Esophagus squamous epithelium (tissue), 5 donors: ENCODE measurements at regions not wholly inside any gene's neighbourhood (a gene's known extent, or its start where the extent isn't known, plus 50 kb on each side); places are given as distances from the start of the nearest gene placed in this dataset.

Source experiments
- DNase-seq: peaks from one replicate; lab custom pipeline; 2025; lab: John Stamatoyannopoulos, UW
- H3K27ac ChIP-seq, 4 donors: fragments of 200-600 bp; sonication (generic); one replicate each; pipeline ENCODE4 v1.5.1; 2016 to 2019; ENCODE audit warnings: mild to moderate bottlenecking in 1 of 4
- H3K27me3 ChIP-seq, 4 donors: fragments of 200-600 bp; sonication (generic); 1 replicate in 3 of 4; 2 replicates in 1 of 4; pipeline versions ENCODE4 v1.5.1 to v1.6.0; 2017 to 2021; ENCODE audit warnings: antibody characterized with exemption in 1 of 4
- H3K36me3 ChIP-seq, 3 donors: fragments of 200-600 bp; sonication (generic); one replicate each; pipeline ENCODE4 v1.5.1; 2016 to 2019
- H3K4me1 ChIP-seq, 3 donors: fragments of 200-600 bp; sonication (generic); one replicate each; pipeline ENCODE4 v1.5.1; 2017 to 2019
- H3K4me3 ChIP-seq, 4 donors: fragments of 200-600 bp; sonication (generic); 1 replicate in 3 of 4; 2 replicates in 1 of 4; pipeline ENCODE4 v1.5.1; 2016 to 2019; ENCODE audit warnings: mild to moderate bottlenecking in 2 of 4, moderate library complexity in 1 of 4
- H3K9me3 ChIP-seq, 3 donors: fragments of 200-600 bp; sonication (generic); one replicate each; pipeline ENCODE4 v1.5.1; 2016 to 2019
- POLR2A ChIP-seq, 4 donors: fragments of 450-650 bp; IDR thresholded peaks; one replicate each; pipeline ENCODE4 v1.6.1; 2017; ENCODE audit warnings: antibody characterized with exemption in 4 of 4, mild to moderate bottlenecking in 4 of 4, moderate library complexity in 3 of 4
- WGBS, 2 donors: methylation state at CpG; one replicate each; pipeline ENCODE4 v1.1.5; 2018; 5-methylcytosine and 5-hydroxymethylcytosine counted together
- intact Hi-C: fragments of 100-400 bp; cut with DNase I; formaldehyde crosslinking; loops from one replicate; pipeline ENCODE4 v1.15.0; 2022
- TF ChIP-seq, protein P1 (sequence below), 6 experiments: fragments of 450-650 bp in 4 of 6; fragments of 200-600 bp in 2 of 6; sonication (generic) in 2 of 6; IDR thresholded peaks; one replicate each; pipeline ENCODE4 v1.5.1; 2016 to 2019; ENCODE audit warnings: antibody characterized with exemption in 6 of 6, mild to moderate bottlenecking in 4 of 6, moderate library complexity in 4 of 6
- donor health status: DM: yes; HTN: yes; CAD: no.

DNA sequence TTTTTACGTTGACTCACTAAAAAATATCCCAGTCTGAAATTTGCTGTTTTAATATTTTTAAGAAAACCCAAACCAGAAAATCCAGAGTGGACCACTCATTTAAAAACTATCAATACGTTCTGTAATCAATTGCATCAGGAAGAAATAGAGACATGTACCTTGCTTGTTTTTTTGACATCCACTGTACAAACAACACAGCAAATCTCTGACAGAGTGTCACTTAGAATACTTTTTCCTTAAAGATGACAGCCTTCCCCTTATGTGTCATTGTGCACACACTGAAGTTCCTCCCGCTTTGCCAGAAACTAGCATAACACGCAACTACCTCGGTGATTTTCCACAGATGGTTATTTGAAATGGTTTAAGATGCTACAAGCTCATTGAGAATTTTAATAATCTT is 321.7 kb upstream of the PFKP start:
- Histone ChIP-seq H3K4me1 (no peaks in the 10 kb centered on the region), H3K27ac (no peak overlapping the region), H3K27me3 (peaks cover 0 to 7% (median 0%) of the 10 kb centered on the region in 4 donors), H3K36me3 (no peaks in the 10 kb centered on the region), H3K9me3 (no peaks in the 10 kb centered on the region), H3K4me3 (no peak overlapping the region)
- DNase-seq, result no peak
- no peak for TF ChIP-seq POLR2A (IDR thresholded peaks at IDR 0.05)
- TF ChIP-seq, protein P1, sequence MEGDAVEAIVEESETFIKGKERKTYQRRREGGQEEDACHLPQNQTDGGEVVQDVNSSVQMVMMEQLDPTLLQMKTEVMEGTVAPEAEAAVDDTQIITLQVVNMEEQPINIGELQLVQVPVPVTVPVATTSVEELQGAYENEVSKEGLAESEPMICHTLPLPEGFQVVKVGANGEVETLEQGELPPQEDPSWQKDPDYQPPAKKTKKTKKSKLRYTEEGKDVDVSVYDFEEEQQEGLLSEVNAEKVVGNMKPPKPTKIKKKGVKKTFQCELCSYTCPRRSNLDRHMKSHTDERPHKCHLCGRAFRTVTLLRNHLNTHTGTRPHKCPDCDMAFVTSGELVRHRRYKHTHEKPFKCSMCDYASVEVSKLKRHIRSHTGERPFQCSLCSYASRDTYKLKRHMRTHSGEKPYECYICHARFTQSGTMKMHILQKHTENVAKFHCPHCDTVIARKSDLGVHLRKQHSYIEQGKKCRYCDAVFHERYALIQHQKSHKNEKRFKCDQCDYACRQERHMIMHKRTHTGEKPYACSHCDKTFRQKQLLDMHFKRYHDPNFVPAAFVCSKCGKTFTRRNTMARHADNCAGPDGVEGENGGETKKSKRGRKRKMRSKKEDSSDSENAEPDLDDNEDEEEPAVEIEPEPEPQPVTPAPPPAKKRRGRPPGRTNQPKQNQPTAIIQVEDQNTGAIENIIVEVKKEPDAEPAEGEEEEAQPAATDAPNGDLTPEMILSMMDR (IDR thresholded peaks at IDR 0.05), result no peak
- intact Hi-C loops, result no loop called here
- WGBS, 2 donors, result 67 to 80% methylated on average over 5 of the region's 5 CpGs

DNA sequence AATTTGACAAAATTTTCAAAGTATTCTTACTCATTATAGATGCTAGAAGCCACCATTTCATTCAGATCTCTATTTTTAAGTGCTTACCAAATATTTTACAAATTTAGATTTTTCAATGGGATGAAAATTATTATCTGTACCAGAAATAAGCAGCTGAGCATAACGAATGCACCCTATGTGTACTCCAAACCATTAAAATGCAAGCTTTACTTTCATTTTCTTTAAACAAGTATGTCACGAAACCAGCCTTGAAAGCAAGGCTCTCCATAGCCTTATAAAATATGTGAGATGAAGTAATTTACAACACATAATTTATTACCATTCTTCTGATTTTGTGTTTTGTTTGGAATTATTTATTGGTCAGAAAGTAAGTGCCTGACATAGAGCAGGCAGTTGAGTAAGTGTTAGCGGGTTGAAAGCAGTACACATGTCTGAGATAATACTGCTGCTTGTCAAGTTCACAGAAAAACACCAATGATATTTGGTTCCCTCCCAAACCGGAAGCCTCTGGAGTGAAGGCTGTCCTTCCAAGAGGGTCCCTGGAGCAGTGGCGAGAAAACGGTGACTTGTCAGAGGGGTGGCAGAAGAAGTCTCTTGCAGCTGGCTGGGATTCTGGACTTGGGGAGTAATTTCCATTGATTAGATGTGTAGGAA is 322.7 kb upstream of the PFKP start:
- TF ChIP-seq, protein P1 (IDR thresholded peaks at IDR 0.05), result no peak
- no peak for TF ChIP-seq POLR2A (IDR thresholded peaks at IDR 0.05)
- Histone ChIP-seq H3K4me3 (peak overlapping the region in 2 of 4 donors; percentile 7 to 36), H3K4me1 (no peaks in the 10 kb centered on the region), H3K27ac (no peak overlapping the region), H3K36me3 (no peaks in the 10 kb centered on the region), H3K27me3 (peaks cover 0 to 4% (median 0%) of the 10 kb centered on the region in 4 donors), H3K9me3 (no peaks in the 10 kb centered on the region)
- no peak for DNase-seq
- intact Hi-C loops, result no loop called here
- 52 to 61% methylated on average over 6 of the region's 6 CpGs for WGBS, 2 donors

DNA sequence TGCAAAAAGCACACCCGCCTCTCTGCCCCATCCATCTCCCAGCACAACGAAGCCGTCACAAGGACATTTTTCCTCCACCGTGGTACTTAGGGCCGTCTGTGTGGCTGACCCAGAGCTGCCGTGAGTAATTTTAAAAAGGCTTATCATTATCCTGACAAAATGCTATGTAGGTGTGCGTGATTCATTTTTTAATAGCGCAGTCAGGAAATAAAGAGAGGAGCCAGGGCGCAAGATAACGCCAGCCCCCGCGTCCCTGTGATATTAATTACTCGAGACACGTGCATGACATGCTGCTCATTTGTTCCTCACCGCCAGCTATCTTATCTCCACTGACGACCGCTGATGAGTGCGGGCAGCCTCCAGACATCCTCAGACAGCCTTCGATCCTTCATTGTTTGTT is 332.7 kb upstream of the PFKP start:
- no peaks in the 10 kb centered on the region for H3K36me3 ChIP-seq
- intact Hi-C loops, result no loop called here
- H3K4me1 ChIP-seq, result no peaks in the 10 kb centered on the region
- no peaks in the 10 kb centered on the region for H3K9me3 ChIP-seq
- H3K27me3 ChIP-seq, result peaks cover 0 to 14% (median 0%) of the 10 kb centered on the region in 4 donors
- TF ChIP-seq, protein P1 (IDR thresholded peaks at IDR 0.05), result no peak
- TF ChIP-seq POLR2A (IDR thresholded peaks at IDR 0.05), result no peak
- WGBS, 2 donors, result 61 to 65% methylated on average over 19 of the region's 19 CpGs
- no peak for DNase-seq
- H3K4me3 ChIP-seq, result no peak overlapping the region
- no peak overlapping the region for H3K27ac ChIP-seq

DNA sequence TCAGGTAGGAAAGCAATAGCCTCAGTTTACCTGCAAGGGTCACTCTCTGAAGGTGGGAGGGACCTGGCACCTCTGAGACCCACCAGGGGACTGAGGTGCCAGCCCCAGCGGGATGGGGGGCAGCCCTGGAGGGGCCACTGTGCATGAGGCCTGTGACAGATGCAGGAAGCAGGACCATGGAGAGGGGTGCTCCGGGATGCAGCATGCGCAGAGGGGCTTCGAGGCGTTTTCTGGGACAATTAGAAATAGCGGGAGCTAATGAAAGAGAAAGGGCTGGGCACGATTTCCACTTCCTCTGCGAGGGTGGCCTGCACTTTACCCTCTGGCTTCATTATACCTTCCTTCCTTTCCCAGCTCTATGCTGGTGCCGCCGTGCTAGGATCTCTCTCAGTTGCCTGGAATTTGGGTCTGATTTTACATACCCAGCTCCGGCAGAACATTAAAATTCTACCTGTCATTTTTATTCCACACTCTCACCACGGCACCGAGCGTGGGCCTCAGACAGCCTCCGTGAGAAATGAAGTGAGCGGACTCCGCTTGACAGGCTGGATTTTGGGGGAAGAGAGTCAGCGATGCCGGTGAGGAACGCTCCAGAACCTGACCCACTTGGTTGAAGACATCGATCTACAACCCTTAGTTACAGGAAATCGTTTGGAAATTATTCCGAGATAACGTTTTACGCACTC is 333.9 kb upstream of the PFKP start:
- TF ChIP-seq, protein P1 (IDR thresholded peaks at IDR 0.05), result no peak
- no peak for TF ChIP-seq POLR2A (IDR thresholded peaks at IDR 0.05)
- Histone ChIP-seq H3K27me3 (peaks cover 0 to 14% (median 0%) of the 10 kb centered on the region in 4 donors), H3K4me3 (no peak overlapping the region), H3K4me1 (no peaks in the 10 kb centered on the region), H3K36me3 (no peaks in the 10 kb centered on the region), H3K9me3 (no peaks in the 10 kb centered on the region), H3K27ac (no peak overlapping the region)
- intact Hi-C loops, result no loop called here
- 87 to 88% methylated on average over 20 to 25 of the region's 25 CpGs for WGBS, 2 donors
- DNase-seq, result no peak

DNA sequence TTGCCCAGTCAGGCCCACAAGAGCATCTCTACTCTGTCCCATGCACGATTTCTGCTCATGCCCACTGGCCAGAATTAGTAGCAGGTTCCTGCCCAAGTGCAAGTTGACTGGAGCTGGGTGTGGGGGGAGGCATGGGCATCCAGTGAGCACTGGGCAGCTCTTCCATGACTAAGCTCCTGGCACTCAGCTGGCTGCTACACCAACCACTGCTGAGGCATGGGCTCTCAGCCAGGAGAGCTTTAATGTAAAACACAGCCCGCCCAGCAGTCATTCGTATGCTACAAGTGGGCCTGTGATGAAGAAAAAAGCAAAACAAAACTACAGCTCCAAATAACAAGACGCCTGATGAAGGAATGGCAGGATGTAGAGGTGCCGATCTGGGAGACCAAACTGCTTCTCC is 335.4 kb upstream of the PFKP start:
- H3K4me3 ChIP-seq, result no peak overlapping the region
- peaks cover 0 to 14% (median 0%) of the 10 kb centered on the region in 4 donors for H3K27me3 ChIP-seq
- intact Hi-C loops, result no loop called here
- H3K27ac ChIP-seq, result no peak overlapping the region
- DNase-seq, result no peak
- no peak for TF ChIP-seq POLR2A (IDR thresholded peaks at IDR 0.05)
- TF ChIP-seq, protein P1 (IDR thresholded peaks at IDR 0.05), result no peak
- H3K9me3 ChIP-seq, result no peaks in the 10 kb centered on the region
- H3K36me3 ChIP-seq, result no peaks in the 10 kb centered on the region
- H3K4me1 ChIP-seq, result no peaks in the 10 kb centered on the region
- WGBS, 2 donors, result 67 to 88% methylated on average over 4 of the region's 5 CpGs
